DOHH2 (cell line): ENCODE measurements at regions not wholly inside any gene's neighbourhood (a gene's known extent, or its start where the extent isn't known, plus 50 kb on each side); places are given as distances from the start of the nearest gene placed in this dataset.

Source experiments
- EZH2phosphoT487 ChIP-seq: fragments of 200-600 bp; sonication (generic); IDR thresholded peaks from 2 replicates; pipeline ENCODE4 v1.6.1; 2017; ENCODE audit warnings: borderline replicate concordance, mild to moderate bottlenecking, antibody characterized with exemption, low read length, moderate library complexity, mixed read lengths
- TF ChIP-seq, protein P1 (sequence below): fragments of 200-600 bp; sonication (generic); IDR thresholded peaks from one replicate; pipeline ENCODE4 v1.5.1; 2014; ENCODE audit warnings: antibody characterized with exemption, mild to moderate bottlenecking, low read depth, low read length; ENCODE audit not compliant: poor library complexity, severe bottlenecking

GRCh38 chr3:107992976-107993684 is 97.7 kb downstream of the CD47 start:
- TF ChIP-seq, protein P1, sequence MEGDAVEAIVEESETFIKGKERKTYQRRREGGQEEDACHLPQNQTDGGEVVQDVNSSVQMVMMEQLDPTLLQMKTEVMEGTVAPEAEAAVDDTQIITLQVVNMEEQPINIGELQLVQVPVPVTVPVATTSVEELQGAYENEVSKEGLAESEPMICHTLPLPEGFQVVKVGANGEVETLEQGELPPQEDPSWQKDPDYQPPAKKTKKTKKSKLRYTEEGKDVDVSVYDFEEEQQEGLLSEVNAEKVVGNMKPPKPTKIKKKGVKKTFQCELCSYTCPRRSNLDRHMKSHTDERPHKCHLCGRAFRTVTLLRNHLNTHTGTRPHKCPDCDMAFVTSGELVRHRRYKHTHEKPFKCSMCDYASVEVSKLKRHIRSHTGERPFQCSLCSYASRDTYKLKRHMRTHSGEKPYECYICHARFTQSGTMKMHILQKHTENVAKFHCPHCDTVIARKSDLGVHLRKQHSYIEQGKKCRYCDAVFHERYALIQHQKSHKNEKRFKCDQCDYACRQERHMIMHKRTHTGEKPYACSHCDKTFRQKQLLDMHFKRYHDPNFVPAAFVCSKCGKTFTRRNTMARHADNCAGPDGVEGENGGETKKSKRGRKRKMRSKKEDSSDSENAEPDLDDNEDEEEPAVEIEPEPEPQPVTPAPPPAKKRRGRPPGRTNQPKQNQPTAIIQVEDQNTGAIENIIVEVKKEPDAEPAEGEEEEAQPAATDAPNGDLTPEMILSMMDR: no peak
- TF ChIP-seq EZH2phosphoT487: no peak
